ENCODE measurements at regions not wholly inside any gene's neighbourhood (a gene's known extent, or its start where the extent isn't known, plus 50 kb on each side); places are given as distances from the start of the nearest gene placed in this dataset.

GRCh38 chr13:91228940-91229339 lies 118.5 kb upstream of the MIR17HG start:
- Histone ChIP-seq H3K9me3 (no peaks in the 10 kb centered on the region), H3K4me3 (no peak overlapping the region), H3K4me1 (ENCODE audit: control insufficient read depth in 1 of 2, low read depth in 2 of 2) (no peaks in the 10 kb centered on the region), H3K27ac (no peak overlapping the region), H3K36me3 (no peaks in the 10 kb centered on the region), H3K27me3 (replicated peaks; ENCODE audit: insufficient read depth) (no peaks in the 10 kb centered on the region)
- ATAC-seq (ENCODE audit: insufficient number of reproducible peaks, low FRiP score, low read depth) (no peak), DNase-seq (ENCODE audit: low spot score) (no peak)
- TF ChIP-seq, protein P1, sequence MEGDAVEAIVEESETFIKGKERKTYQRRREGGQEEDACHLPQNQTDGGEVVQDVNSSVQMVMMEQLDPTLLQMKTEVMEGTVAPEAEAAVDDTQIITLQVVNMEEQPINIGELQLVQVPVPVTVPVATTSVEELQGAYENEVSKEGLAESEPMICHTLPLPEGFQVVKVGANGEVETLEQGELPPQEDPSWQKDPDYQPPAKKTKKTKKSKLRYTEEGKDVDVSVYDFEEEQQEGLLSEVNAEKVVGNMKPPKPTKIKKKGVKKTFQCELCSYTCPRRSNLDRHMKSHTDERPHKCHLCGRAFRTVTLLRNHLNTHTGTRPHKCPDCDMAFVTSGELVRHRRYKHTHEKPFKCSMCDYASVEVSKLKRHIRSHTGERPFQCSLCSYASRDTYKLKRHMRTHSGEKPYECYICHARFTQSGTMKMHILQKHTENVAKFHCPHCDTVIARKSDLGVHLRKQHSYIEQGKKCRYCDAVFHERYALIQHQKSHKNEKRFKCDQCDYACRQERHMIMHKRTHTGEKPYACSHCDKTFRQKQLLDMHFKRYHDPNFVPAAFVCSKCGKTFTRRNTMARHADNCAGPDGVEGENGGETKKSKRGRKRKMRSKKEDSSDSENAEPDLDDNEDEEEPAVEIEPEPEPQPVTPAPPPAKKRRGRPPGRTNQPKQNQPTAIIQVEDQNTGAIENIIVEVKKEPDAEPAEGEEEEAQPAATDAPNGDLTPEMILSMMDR (IDR thresholded peaks at IDR 0.05): no peak

DNA sequence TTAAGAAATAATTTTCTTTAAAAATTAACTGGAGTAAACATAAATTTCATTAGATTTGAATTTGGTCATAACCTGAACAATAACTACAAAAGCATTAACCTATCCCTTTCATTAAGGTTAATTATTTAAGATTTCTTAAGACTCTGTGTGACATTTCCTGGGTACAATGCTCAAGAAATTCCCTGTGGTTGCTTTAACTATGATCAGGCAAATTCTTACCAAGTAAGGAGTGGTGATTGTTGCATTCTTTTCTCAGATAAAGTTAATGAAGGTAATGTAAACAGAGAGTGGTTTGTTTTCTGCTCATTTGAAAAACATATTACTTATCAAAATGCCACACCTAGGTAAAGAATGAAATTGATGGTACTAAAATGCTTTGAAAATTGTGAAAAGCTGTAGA lies 114.8 kb upstream of the MIR17HG start:
- no peak for ATAC-seq (ENCODE audit: insufficient number of reproducible peaks, low FRiP score, low read depth)
- H3K27ac ChIP-seq: no peak overlapping the region
- TF ChIP-seq, protein P1 (IDR thresholded peaks at IDR 0.05): no peak

GRCh38 chr13:91233291-91233690 lies 114.2 kb upstream of the MIR17HG start:
- ATAC-seq (ENCODE audit: insufficient number of reproducible peaks, low FRiP score, low read depth): no peak
- TF ChIP-seq, protein P1 (IDR thresholded peaks at IDR 0.05): no peak

More for the DNA sequence above, 114.8 kb upstream of the MIR17HG start:
- H3K4me3 ChIP-seq: no peak overlapping the region
- no peak for DNase-seq (ENCODE audit: low spot score)
- H3K4me1 ChIP-seq (ENCODE audit: control insufficient read depth in 1 of 2, low read depth in 2 of 2): no peaks in the 10 kb centered on the region
- no peaks in the 10 kb centered on the region for H3K9me3 ChIP-seq
- no peaks in the 10 kb centered on the region for H3K27me3 ChIP-seq (replicated peaks; ENCODE audit: insufficient read depth)
- no peaks in the 10 kb centered on the region for H3K36me3 ChIP-seq

DNA sequence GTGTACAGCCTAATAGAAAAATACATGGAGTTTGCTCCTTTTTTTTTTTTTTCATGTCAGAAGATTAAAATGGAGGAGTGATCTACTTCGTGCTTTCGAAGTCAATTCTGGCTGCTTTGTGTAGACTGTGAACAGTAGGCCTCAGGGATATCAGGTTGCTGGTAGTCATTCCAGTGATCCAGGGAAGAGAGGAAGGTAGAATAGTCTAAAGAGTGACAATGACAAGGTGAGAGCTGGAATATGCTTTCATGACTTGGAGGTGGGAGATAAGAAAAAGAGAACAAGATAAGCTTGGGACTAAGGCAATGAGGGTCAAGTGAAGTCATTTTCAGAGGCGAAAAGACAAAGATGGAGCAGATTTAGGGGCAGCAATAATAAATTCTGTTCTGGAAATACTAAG lies 111.3 kb upstream of the MIR17HG start:
- TF ChIP-seq, protein P1 (IDR thresholded peaks at IDR 0.05): no peak
- DNase-seq (ENCODE audit: low spot score): no peak
- Histone ChIP-seq H3K9me3 (no peaks in the 10 kb centered on the region), H3K36me3 (no peaks in the 10 kb centered on the region), H3K27me3 (replicated peaks; ENCODE audit: insufficient read depth) (no peaks in the 10 kb centered on the region), H3K4me1 (ENCODE audit: control insufficient read depth in 1 of 2, low read depth in 2 of 2) (no peaks in the 10 kb centered on the region), H3K4me3 (no peak overlapping the region), H3K27ac (no peak overlapping the region)
- no peak for ATAC-seq (ENCODE audit: insufficient number of reproducible peaks, low FRiP score, low read depth)

More at GRCh38 chr13:91233291-91233690, 114.2 kb upstream of the MIR17HG start:
- no peak for DNase-seq (ENCODE audit: low spot score)
- Histone ChIP-seq H3K9me3 (no peaks in the 10 kb centered on the region), H3K27me3 (replicated peaks; ENCODE audit: insufficient read depth) (no peaks in the 10 kb centered on the region), H3K4me1 (ENCODE audit: control insufficient read depth in 1 of 2, low read depth in 2 of 2) (no peaks in the 10 kb centered on the region), H3K36me3 (no peaks in the 10 kb centered on the region), H3K4me3 (no peak overlapping the region), H3K27ac (no peak overlapping the region)

- Histone ChIP-seq H3K4me1 (ENCODE audit: control insufficient read depth in 1 of 2, low read depth in 2 of 2) (no peaks in the 10 kb centered on the region), H3K9me3 (no peaks in the 10 kb centered on the region), H3K27ac (no peak overlapping the region), H3K27me3 (replicated peaks; ENCODE audit: insufficient read depth) (no peaks in the 10 kb centered on the region), H3K4me3 (no peak overlapping the region), H3K36me3 (no peaks in the 10 kb centered on the region)
- ATAC-seq (ENCODE audit: insufficient number of reproducible peaks, low FRiP score, low read depth) (no peak), DNase-seq (ENCODE audit: low spot score) (no peak)
- TF ChIP-seq, protein P1 (IDR thresholded peaks at IDR 0.05): no peak
Observed at GRCh38 chr13:91236921-91237320, 110.6 kb upstream of the MIR17HG start.

Measured in thoracic aorta (tissue), 2 donors.